CD4-positive, alpha-beta T cell (primary cell): ENCODE measurements at regions not wholly inside any gene's neighbourhood (a gene's known extent, or its start where the extent isn't known, plus 50 kb on each side); places are given as distances from the start of the nearest gene placed in this dataset.

Source experiments
- ATAC-seq: fragments of 200-7000 bp; cut with Tn5 transposase; one replicate; pipeline ENCODE4 v1.10.0; 2022; ENCODE audit warnings: mild to moderate bottlenecking; ENCODE audit not compliant: poor library complexity
- CTCF ChIA-PET: fragments of 350-600 bp; sonication (Branson Sonifier 250); formaldehyde crosslinking; loops from one replicate; lab custom pipeline; 2021; ENCODE audit warnings: antibody characterized with exemption, inconsistent platforms; lab: Charles Lee
- POLR2A ChIA-PET: fragments of 350-600 bp; sonication (Branson Sonifier 250); formaldehyde crosslinking; loops from one replicate; lab custom pipeline; 2021; ENCODE audit warnings: antibody characterized with exemption, inconsistent platforms; lab: Charles Lee
- DNase-seq, 14 experiments: peaks; one replicate each; pipeline ENCODE4 v3.0.0-alpha.2; 2013 to 2020; ENCODE audit warnings: mixed read lengths in 2 of 14
- H3K27ac ChIP-seq, 2 donors: one replicate each; pipeline versions ENCODE4 v1.5.1 to v1.7.0; 2013; ENCODE audit warnings: low read length in 2 of 2, low read depth in 1 of 2, mild to moderate bottlenecking in 1 of 2
- H3K27me3 ChIP-seq, 2 experiments: 1 replicate in 1 of 2; 2 replicates in 1 of 2; pipeline versions ENCODE4 v1.6.1 to v1.7.0; 2013; ENCODE audit warnings: low read length in 2 of 2, control low read depth in 1 of 2, mild to moderate bottlenecking in 1 of 2, moderate library complexity in 1 of 2; ENCODE audit not compliant: insufficient read depth in 2 of 2, control insufficient read depth in 1 of 2
- H3K36me3 ChIP-seq: one replicate; pipeline ENCODE4 v1.6.1; 2013; ENCODE audit warnings: low read length, control low read depth; ENCODE audit not compliant: insufficient read depth
- H3K4me1 ChIP-seq: one replicate; pipeline ENCODE4 v1.6.1; 2013; ENCODE audit warnings: low read length, control low read depth; ENCODE audit not compliant: insufficient read depth
- H3K4me3 ChIP-seq: one replicate; pipeline ENCODE4 v1.5.1; 2013; ENCODE audit warnings: mild to moderate bottlenecking, low read length, moderate library complexity
- H3K9me3 ChIP-seq, 2 experiments: 1 replicate in 1 of 2; 2 replicates in 1 of 2; pipeline versions ENCODE4 v1.6.1 to v1.7.0; 2013; ENCODE audit warnings: low read length in 2 of 2, mild to moderate bottlenecking in 2 of 2, control low read depth in 1 of 2, moderate library complexity in 1 of 2; ENCODE audit not compliant: control insufficient read depth in 1 of 2, insufficient read depth in 1 of 2
- H3K27ac Mint-ChIP-seq: one replicate; pipeline ENCODE4 v1.8.0; 2020; ENCODE audit warnings: mixed read lengths
- H3K27me3 Mint-ChIP-seq: one replicate; pipeline ENCODE4 v1.8.0; 2021; ENCODE audit warnings: mixed read lengths
- H3K36me3 Mint-ChIP-seq: one replicate; pipeline ENCODE4 v1.8.0; 2021; ENCODE audit warnings: low read depth, mixed read lengths
- H3K4me1 Mint-ChIP-seq: one replicate; pipeline ENCODE4 v1.8.0; 2021; ENCODE audit warnings: low read depth, mixed read lengths
- H3K4me3 Mint-ChIP-seq: one replicate; pipeline ENCODE4 v1.8.0; 2020; ENCODE audit warnings: mild to moderate bottlenecking, mixed read lengths
- H3K9me3 Mint-ChIP-seq: one replicate; pipeline ENCODE4 v1.8.0; 2020; ENCODE audit warnings: mixed read lengths
- CTCF ChIP-seq: fragments of 200-600 bp; IDR thresholded peaks from one replicate; pipeline ENCODE4 v1.8.0; 2022; ENCODE audit warnings: antibody characterized with exemption, mild to moderate bottlenecking
- intact Hi-C, 2 experiments: fragments of 100-400 bp; cut with DNase I in 1 of 2; cut with micrococcal nuclease in 1 of 2; formaldehyde crosslinking; loops; one replicate each; pipeline versions ENCODE4 v1.15.1 to v1.9.0; 2023 to 2025; cut with DNase I, micrococcal nuclease

- no peak overlapping the region for H3K27ac Mint-ChIP-seq
- H3K4me1 Mint-ChIP-seq: no peaks in the 10 kb centered on the region
- ATAC-seq: no peak
- H3K9me3 Mint-ChIP-seq: peaks cover 24% of the 10 kb centered on the region
- ChIA-PET POLR2A (no interaction called here), CTCF (no interaction called here)
- intact Hi-C loops: no loop called here
- H3K27ac ChIP-seq: no peak overlapping the region
- H3K27me3 ChIP-seq: no peaks in the 10 kb centered on the region
- TF ChIP-seq CTCF: no peak
- H3K4me3 ChIP-seq: no peak overlapping the region
- DNase-seq: no peak
- H3K36me3 ChIP-seq: no peaks in the 10 kb centered on the region
- peaks cover 4% of the 10 kb centered on the region for H3K27me3 Mint-ChIP-seq
- H3K36me3 Mint-ChIP-seq: peaks cover 6% of the 10 kb centered on the region
- peaks cover 5 to 28% of the 10 kb centered on the region in 2 experiments for H3K9me3 ChIP-seq
- no peak overlapping the region for H3K4me3 Mint-ChIP-seq
- no peaks in the 10 kb centered on the region for H3K4me1 ChIP-seq
These were observed 110.4 kb upstream of the VRK2 start for GRCh38 chr2:57936216-57936615.

- intact Hi-C loops: no loop called here
- CTCF ChIA-PET: no interaction called here
- no peak overlapping the region for H3K4me3 Mint-ChIP-seq
These were observed 109.2 kb upstream of the VRK2 start for GRCh38 chr2:57937456-57937855.

GRCh38 chr2:57941816-57942215 is 104.8 kb upstream of the VRK2 start:
- peaks cover 2% of the 10 kb centered on the region for H3K9me3 Mint-ChIP-seq
- no peaks in the 10 kb centered on the region for H3K36me3 Mint-ChIP-seq
- no peak overlapping the region for H3K4me3 Mint-ChIP-seq
- H3K27me3 Mint-ChIP-seq: no peaks in the 10 kb centered on the region
- Histone ChIP-seq H3K27me3 (no peaks in the 10 kb centered on the region), H3K36me3 (no peaks in the 10 kb centered on the region), H3K4me1 (no peaks in the 10 kb centered on the region), H3K4me3 (no peak overlapping the region), H3K9me3 (no peaks in the 10 kb centered on the region), H3K27ac (no peak overlapping the region)
- CTCF ChIA-PET: no interaction called here
- no peaks in the 10 kb centered on the region for H3K4me1 Mint-ChIP-seq
- no peak overlapping the region for H3K27ac Mint-ChIP-seq
- ATAC-seq (no peak), DNase-seq (no peak)
- intact Hi-C loops: no loop called here
- TF ChIP-seq CTCF: no peak
- POLR2A ChIA-PET: no interaction called here

More at GRCh38 chr2:57937456-57937855, 109.2 kb upstream of the VRK2 start:
- H3K36me3 Mint-ChIP-seq: peaks cover 6% of the 10 kb centered on the region
- Histone ChIP-seq H3K4me1 (no peaks in the 10 kb centered on the region), H3K27me3 (no peaks in the 10 kb centered on the region), H3K27ac (no peak overlapping the region), H3K9me3 (peaks cover 5 to 28% of the 10 kb centered on the region in 2 experiments), H3K4me3 (no peak overlapping the region), H3K36me3 (no peaks in the 10 kb centered on the region)
- DNase-seq (no peak), ATAC-seq (no peak)
- H3K27me3 Mint-ChIP-seq: peaks cover 4% of the 10 kb centered on the region
- peaks cover 19% of the 10 kb centered on the region for H3K9me3 Mint-ChIP-seq
- TF ChIP-seq CTCF: no peak
- POLR2A ChIA-PET: no interaction called here
- no peak overlapping the region for H3K27ac Mint-ChIP-seq
- no peaks in the 10 kb centered on the region for H3K4me1 Mint-ChIP-seq
